Fibroblast of lung (primary cell): ENCODE measurements at regions not wholly inside any gene's neighbourhood (a gene's known extent, or its start where the extent isn't known, plus 50 kb on each side); places are given as distances from the start of the nearest gene placed in this dataset.

ENCODE experiments used
- DNase-seq, 2 donors: peaks; one replicate each; pipeline versions ENCODE4 v3.0.0 to v3.0.0-alpha.2; 2010; ENCODE audit warnings: low read depth in 2 of 2
- H2AFZ ChIP-seq: 2 replicates; pipeline ENCODE4 v1.5.1; 2012; ENCODE audit warnings: low read length, control low read depth, inconsistent platforms
- H3K27ac ChIP-seq: 2 replicates; pipeline ENCODE4 v1.5.1; 2011; ENCODE audit warnings: low read length, control low read depth; ENCODE audit not compliant: insufficient read depth
- H3K27me3 ChIP-seq: 2 replicates; pipeline ENCODE4 v1.5.1; 2011; ENCODE audit warnings: mild to moderate bottlenecking, low read length; ENCODE audit not compliant: control insufficient read depth, insufficient read depth
- H3K36me3 ChIP-seq: 2 replicates; pipeline ENCODE4 v1.5.1; 2011; ENCODE audit warnings: low read length; ENCODE audit not compliant: control insufficient read depth, insufficient read depth
- H3K4me1 ChIP-seq: 2 replicates; pipeline ENCODE4 v1.5.1; 2011; ENCODE audit warnings: low read length; ENCODE audit not compliant: control insufficient read depth, insufficient read depth; ENCODE audit errors: extremely low read depth
- H3K4me2 ChIP-seq: 2 replicates; pipeline ENCODE4 v1.5.1; 2011; ENCODE audit warnings: low read length, control low read depth; ENCODE audit not compliant: insufficient read depth; ENCODE audit errors: extremely low read depth
- H3K4me3 ChIP-seq, 4 experiments: fragments of 200-600 bp in 1 of 4; sonication (generic) in 1 of 4; replicated peaks in 1 of 4; 2 replicates each; pipeline ENCODE4 v1.5.1; 2011 to 2016; ENCODE audit warnings: low read length in 4 of 4, low read depth in 3 of 4, mild to moderate bottlenecking in 3 of 4, control low read depth in 2 of 4, inconsistent platforms in 1 of 4, mixed read lengths in 1 of 4; ENCODE audit not compliant: insufficient read depth in 1 of 4; ENCODE audit errors: control extremely low read depth in 1 of 4
- H3K79me2 ChIP-seq: 2 replicates; pipeline ENCODE4 v1.5.1; 2012; ENCODE audit warnings: mild to moderate bottlenecking, low read length, inconsistent platforms; ENCODE audit not compliant: control insufficient read depth, insufficient read depth
- H3K9ac ChIP-seq: 2 replicates; pipeline ENCODE4 v1.5.1; 2011; ENCODE audit warnings: mild to moderate bottlenecking, low read length, control low read depth; ENCODE audit not compliant: insufficient read depth
- H3K9me3 ChIP-seq: 2 replicates; pipeline ENCODE4 v1.5.1; 2012; ENCODE audit warnings: low read depth, low read length; ENCODE audit not compliant: control insufficient read depth, insufficient read depth
- H4K20me1 ChIP-seq: 2 replicates; pipeline ENCODE4 v1.5.1; 2011; ENCODE audit warnings: low read length; ENCODE audit not compliant: control insufficient read depth, insufficient read depth; ENCODE audit errors: extremely low read depth
- EZH2 ChIP-seq: IDR thresholded peaks from 2 replicates; pipeline ENCODE4 v1.5.1; 2012; ENCODE audit warnings: low read length, control low read depth, mild to moderate bottlenecking; ENCODE audit errors: missing control alignments
- TF ChIP-seq, protein P1 (sequence below), 2 donors: IDR thresholded peaks in 1 of 2; conservative IDR thresholded peaks in 1 of 2; 1 replicate in 1 of 2; 2 replicates in 1 of 2; pipeline ENCODE4 v1.5.1; 2011 to 2012; ENCODE audit warnings: low read length in 2 of 2, control low read depth in 1 of 2, inconsistent platforms in 1 of 2, low read depth in 1 of 2, mild to moderate bottlenecking in 1 of 2

DNA sequence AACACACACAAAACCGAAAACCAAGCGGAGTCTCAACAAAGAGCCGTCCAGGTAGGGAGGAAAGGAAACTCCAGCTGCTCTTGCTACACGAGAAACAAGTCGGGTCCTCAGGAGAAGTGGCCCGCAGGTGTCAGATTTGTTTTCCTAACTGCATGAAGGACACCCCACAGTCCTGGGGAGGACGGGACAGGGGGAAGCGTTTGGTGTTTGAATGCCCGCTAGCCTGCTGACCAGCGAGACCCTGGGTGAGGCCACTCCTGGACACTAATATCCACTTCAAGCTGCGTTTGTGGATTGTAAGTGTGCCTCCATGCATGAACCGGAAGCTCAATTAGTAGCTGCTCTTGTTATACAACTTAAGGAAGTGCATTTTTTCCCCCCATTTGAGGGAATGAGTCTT lies 299.5 kb downstream of the MAF start:
- Histone ChIP-seq H3K4me1 (no peaks in the 10 kb centered on the region), H3K27ac (no peak overlapping the region), H3K4me3 (no peak overlapping the region), H3K4me2 (no peak overlapping the region), H3K79me2 (no peaks in the 10 kb centered on the region), H3K27me3 (no peaks in the 10 kb centered on the region), H3K9ac (no peak overlapping the region), H4K20me1 (no peaks in the 10 kb centered on the region), H2AFZ (no peak overlapping the region), H3K36me3 (no peaks in the 10 kb centered on the region), H3K9me3 (no peaks in the 10 kb centered on the region)
- TF ChIP-seq, protein P1, sequence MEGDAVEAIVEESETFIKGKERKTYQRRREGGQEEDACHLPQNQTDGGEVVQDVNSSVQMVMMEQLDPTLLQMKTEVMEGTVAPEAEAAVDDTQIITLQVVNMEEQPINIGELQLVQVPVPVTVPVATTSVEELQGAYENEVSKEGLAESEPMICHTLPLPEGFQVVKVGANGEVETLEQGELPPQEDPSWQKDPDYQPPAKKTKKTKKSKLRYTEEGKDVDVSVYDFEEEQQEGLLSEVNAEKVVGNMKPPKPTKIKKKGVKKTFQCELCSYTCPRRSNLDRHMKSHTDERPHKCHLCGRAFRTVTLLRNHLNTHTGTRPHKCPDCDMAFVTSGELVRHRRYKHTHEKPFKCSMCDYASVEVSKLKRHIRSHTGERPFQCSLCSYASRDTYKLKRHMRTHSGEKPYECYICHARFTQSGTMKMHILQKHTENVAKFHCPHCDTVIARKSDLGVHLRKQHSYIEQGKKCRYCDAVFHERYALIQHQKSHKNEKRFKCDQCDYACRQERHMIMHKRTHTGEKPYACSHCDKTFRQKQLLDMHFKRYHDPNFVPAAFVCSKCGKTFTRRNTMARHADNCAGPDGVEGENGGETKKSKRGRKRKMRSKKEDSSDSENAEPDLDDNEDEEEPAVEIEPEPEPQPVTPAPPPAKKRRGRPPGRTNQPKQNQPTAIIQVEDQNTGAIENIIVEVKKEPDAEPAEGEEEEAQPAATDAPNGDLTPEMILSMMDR (conservative IDR thresholded peaks at IDR 0.05 in 1 of 2, IDR thresholded peaks at IDR 0.05 in 1 of 2; ENCODE audit: low read depth in 1 of 2, low read length in 2 of 2): no peak
- TF ChIP-seq EZH2: no peak
- no peak for DNase-seq

DNA sequence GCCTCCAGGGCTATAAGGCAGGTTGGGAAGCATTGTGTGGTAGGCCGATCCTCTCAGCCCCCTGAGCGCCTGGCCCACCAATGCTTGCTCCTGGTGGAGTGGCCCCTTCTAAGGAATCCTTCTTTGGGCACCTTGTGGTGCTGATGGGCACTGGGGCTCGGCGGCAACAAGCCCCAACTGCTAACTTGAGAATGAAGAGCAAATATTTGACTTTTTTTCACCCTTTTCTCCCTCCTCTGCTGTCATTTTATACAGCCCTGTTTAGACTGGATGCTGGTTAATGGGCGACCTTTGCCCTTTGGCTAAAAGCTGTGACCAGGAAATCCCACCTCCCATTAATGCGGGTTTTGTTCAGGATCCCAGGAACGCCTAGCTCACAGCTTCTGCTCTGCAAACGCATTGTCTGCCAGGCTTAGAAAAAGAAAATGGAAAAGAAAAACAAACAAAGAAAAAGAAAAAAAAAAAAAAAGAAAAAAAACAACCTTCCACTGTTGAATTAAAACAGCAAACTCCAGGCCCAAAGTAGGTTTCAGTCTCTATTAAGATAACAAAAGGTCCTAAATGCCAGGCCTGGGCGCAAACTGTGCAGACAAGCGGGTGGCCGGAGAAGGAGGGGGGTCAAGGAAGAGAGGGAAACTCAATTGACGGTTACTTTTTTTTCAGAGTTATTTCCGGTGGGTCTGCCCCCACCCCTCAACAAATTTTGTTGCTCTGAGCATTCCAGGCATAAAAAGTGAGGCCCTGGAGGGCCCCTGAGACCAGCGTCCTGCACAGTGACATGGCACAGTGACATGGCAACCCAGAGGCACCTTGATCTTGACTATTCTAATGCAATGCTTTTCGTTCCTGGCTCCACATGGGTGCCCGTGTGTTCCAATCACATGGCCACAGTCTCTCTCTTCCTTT lies 301.4 kb downstream of the MAF start:
- no peaks in the 10 kb centered on the region for H4K20me1 ChIP-seq
- no peaks in the 10 kb centered on the region for H3K27me3 ChIP-seq
- H3K27ac ChIP-seq: no peak overlapping the region
- DNase-seq: no peak
- no peaks in the 10 kb centered on the region for H3K79me2 ChIP-seq
- no peaks in the 10 kb centered on the region for H3K36me3 ChIP-seq
- H3K9me3 ChIP-seq: no peaks in the 10 kb centered on the region
- no peak overlapping the region for H3K4me3 ChIP-seq
- no peak overlapping the region for H3K9ac ChIP-seq
- H2AFZ ChIP-seq: no peak overlapping the region
- no peaks in the 10 kb centered on the region for H3K4me1 ChIP-seq
- no peak overlapping the region for H3K4me2 ChIP-seq
- TF ChIP-seq, protein P1 (conservative IDR thresholded peaks at IDR 0.05 in 1 of 2, IDR thresholded peaks at IDR 0.05 in 1 of 2; ENCODE audit: low read depth in 1 of 2, low read length in 2 of 2): no peak
- no peak for TF ChIP-seq EZH2

DNA sequence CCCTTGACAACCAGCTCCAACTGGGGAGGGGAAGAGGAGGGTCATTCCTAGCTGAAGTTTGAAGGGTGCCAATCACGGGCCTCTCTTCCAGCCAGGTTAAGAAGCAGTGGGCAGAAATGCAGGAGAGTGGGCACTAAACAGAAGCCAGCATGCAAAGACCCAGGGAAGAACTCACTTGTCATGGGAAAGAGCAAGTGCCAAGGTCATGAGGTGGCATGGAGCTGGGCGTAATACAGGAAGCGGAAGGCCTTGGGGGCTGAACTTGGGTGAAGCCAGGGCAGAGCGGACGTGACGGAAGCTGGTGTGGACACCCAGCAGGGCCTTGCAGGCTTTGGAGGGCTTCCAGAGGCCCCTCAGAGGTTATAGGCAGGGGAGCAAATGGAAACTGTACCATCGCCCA lies 302.1 kb downstream of the MAF start:
- no peaks in the 10 kb centered on the region for H3K36me3 ChIP-seq
- H3K4me1 ChIP-seq: no peaks in the 10 kb centered on the region
- no peaks in the 10 kb centered on the region for H3K9me3 ChIP-seq
- H3K9ac ChIP-seq: no peak overlapping the region
- H3K27me3 ChIP-seq: no peaks in the 10 kb centered on the region
- no peak for DNase-seq
- TF ChIP-seq, protein P1 (conservative IDR thresholded peaks at IDR 0.05 in 1 of 2, IDR thresholded peaks at IDR 0.05 in 1 of 2; ENCODE audit: low read depth in 1 of 2, low read length in 2 of 2): no peak
- no peak for TF ChIP-seq EZH2
- H3K4me2 ChIP-seq: no peak overlapping the region
- H4K20me1 ChIP-seq: no peaks in the 10 kb centered on the region
- H3K4me3 ChIP-seq: no peak overlapping the region
- no peaks in the 10 kb centered on the region for H3K79me2 ChIP-seq
- H3K27ac ChIP-seq: no peak overlapping the region
- no peak overlapping the region for H2AFZ ChIP-seq
